ENCODE measurements at regions not wholly inside any gene's neighbourhood (a gene's known extent, or its start where the extent isn't known, plus 50 kb on each side); places are given as distances from the start of the nearest gene placed in this dataset.

DNA sequence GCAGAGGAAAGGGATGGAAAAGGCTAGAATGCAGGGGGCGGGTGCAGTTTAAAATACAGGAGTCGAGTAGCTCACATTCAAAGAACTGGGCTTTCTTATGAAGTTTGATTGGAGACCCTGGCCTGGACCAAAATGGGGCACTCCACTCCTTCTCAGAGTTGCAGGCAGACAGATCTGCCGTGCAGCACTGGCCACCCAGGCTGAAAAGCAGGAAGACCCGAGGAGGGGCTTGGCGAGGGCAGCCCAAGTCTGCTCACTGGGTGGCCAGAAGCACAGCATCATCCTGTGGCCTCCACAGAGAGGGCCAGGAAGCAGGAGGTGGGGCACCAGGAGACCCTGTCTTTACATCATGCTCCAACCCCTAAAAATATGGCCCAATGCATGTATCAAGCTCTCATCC lies 109.1 kb upstream of the BCL2L14 start:
- no peaks in the 10 kb centered on the region for H3K9me2 ChIP-seq (ENCODE audit: low read depth, low read length)
- H3K27me3 ChIP-seq (ENCODE audit: insufficient read depth, low read length) = no peaks in the 10 kb centered on the region
- no peak overlapping the region for H3K27ac ChIP-seq (ENCODE audit: low read depth, low read length, poor library complexity, severe bottlenecking)
- H4K20me1 ChIP-seq (ENCODE audit: insufficient read depth, low read length) = no peaks in the 10 kb centered on the region
- no peak overlapping the region for H3K9ac ChIP-seq (ENCODE audit: low read length)
- no peak overlapping the region for H3K4me2 ChIP-seq (ENCODE audit: low read length)
- no peaks in the 10 kb centered on the region for H3F3A ChIP-seq (ENCODE audit: insufficient read depth, low read length)
- no peaks in the 10 kb centered on the region for H3K9me3 ChIP-seq (ENCODE audit: low read length)
- no peak overlapping the region for H2AFZ ChIP-seq (ENCODE audit: low read length)
- no peaks in the 10 kb centered on the region for H3K79me2 ChIP-seq (ENCODE audit: insufficient read depth, low read length)
- peaks cover 12% of the 10 kb centered on the region for H3K4me1 ChIP-seq (ENCODE audit: insufficient read depth, low read length, severe bottlenecking)
- no peaks in the 10 kb centered on the region for H3K36me3 ChIP-seq (ENCODE audit: insufficient read depth, low read length)
- no peak overlapping the region for H3K4me3 ChIP-seq (ENCODE audit: low read depth, low read length, poor library complexity, severe bottlenecking)
- TF ChIP-seq EZH2 (IDR thresholded peaks at IDR 0.05; ENCODE audit: borderline replicate concordance, low read length) (no peak), CTCF (IDR thresholded peaks at IDR 0.05; ENCODE audit: low read length) (no peak)

GRCh38 chr12:11962860-11963259 lies 107.9 kb upstream of the BCL2L14 start:
- H3K79me2 ChIP-seq (ENCODE audit: insufficient read depth, low read length) = no peaks in the 10 kb centered on the region
- no peaks in the 10 kb centered on the region for H3K9me2 ChIP-seq (ENCODE audit: low read depth, low read length)
- H3K4me3 ChIP-seq (ENCODE audit: low read depth, low read length, poor library complexity, severe bottlenecking) = no peak overlapping the region
- no peak overlapping the region for H2AFZ ChIP-seq (ENCODE audit: low read length)
- H4K20me1 ChIP-seq (ENCODE audit: insufficient read depth, low read length) = no peaks in the 10 kb centered on the region
- H3K27me3 ChIP-seq (ENCODE audit: insufficient read depth, low read length) = no peaks in the 10 kb centered on the region
- no peaks in the 10 kb centered on the region for H3K9me3 ChIP-seq (ENCODE audit: low read length)
- TF ChIP-seq EZH2 (IDR thresholded peaks at IDR 0.05; ENCODE audit: borderline replicate concordance, low read length) (no peak), CTCF (IDR thresholded peaks at IDR 0.05; ENCODE audit: low read length) (no peak)
- H3K9ac ChIP-seq (ENCODE audit: low read length) = no peak overlapping the region
- no peaks in the 10 kb centered on the region for H3F3A ChIP-seq (ENCODE audit: insufficient read depth, low read length)
- H3K27ac ChIP-seq (ENCODE audit: low read depth, low read length, poor library complexity, severe bottlenecking) = no peak overlapping the region
- no peak overlapping the region for H3K4me2 ChIP-seq (ENCODE audit: low read length)
- H3K4me1 ChIP-seq (ENCODE audit: insufficient read depth, low read length, severe bottlenecking) = peaks cover 12% of the 10 kb centered on the region
- H3K36me3 ChIP-seq (ENCODE audit: insufficient read depth, low read length) = no peaks in the 10 kb centered on the region

DNA sequence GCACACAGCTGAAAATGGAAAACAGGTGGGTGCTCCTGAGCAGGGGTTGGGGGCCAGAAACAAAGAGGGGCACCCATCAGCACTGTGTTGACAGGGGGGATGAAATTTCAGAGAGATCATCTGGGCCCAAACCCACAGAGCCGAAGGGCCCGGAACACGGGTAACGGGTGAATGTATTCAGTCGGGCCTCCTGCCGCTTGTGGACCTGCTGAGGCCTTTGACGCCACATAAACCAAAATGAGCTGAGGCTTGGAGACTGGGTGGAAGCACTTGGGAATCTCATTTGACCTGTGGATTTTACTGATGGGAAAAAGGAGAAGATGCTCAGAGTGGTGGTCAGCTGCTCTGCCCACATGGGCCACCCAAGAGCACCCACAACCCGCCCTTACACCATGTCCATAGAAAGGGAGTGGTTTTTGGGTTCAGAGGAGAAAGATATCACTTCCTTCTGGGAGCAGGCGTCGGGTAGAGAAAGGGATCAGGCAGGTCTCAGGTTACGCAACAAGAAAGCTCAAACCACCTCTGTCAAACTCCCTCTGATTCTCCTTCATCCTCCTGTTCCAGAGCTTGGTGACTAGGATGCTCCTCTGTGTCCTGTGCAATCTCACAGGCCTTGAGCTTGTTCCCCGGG lies 106.8 kb upstream of the BCL2L14 start:
- Histone ChIP-seq H3K4me1 (ENCODE audit: insufficient read depth, low read length, severe bottlenecking) (peaks cover 3% of the 10 kb centered on the region), H3K9me2 (ENCODE audit: low read depth, low read length) (no peaks in the 10 kb centered on the region), H3K36me3 (ENCODE audit: insufficient read depth, low read length) (no peaks in the 10 kb centered on the region), H4K20me1 (ENCODE audit: insufficient read depth, low read length) (no peaks in the 10 kb centered on the region), H3K4me2 (ENCODE audit: low read length) (no peak overlapping the region), H3K9me3 (ENCODE audit: low read length) (no peaks in the 10 kb centered on the region), H3K79me2 (ENCODE audit: insufficient read depth, low read length) (no peaks in the 10 kb centered on the region), H3K27ac (ENCODE audit: low read depth, low read length, poor library complexity, severe bottlenecking) (no peak overlapping the region), H3K27me3 (ENCODE audit: insufficient read depth, low read length) (no peaks in the 10 kb centered on the region), H3F3A (ENCODE audit: insufficient read depth, low read length) (no peaks in the 10 kb centered on the region), H2AFZ (ENCODE audit: low read length) (no peak overlapping the region), H3K4me3 (ENCODE audit: low read depth, low read length, poor library complexity, severe bottlenecking) (no peak overlapping the region), H3K9ac (ENCODE audit: low read length) (no peak overlapping the region)
- no peak for TF ChIP-seq CTCF (IDR thresholded peaks at IDR 0.05; ENCODE audit: low read length)
- TF ChIP-seq EZH2 (IDR thresholded peaks at IDR 0.05; ENCODE audit: borderline replicate concordance, low read length) = no peak
